Panc1 (cell line): ENCODE measurements at regions not wholly inside any gene's neighbourhood (a gene's known extent, or its start where the extent isn't known, plus 50 kb on each side); places are given as distances from the start of the nearest gene placed in this dataset.

Source experiments
- ATAC-seq: fragments of 200-7000 bp; cut with Tn5 transposase; 2 replicates; pipeline ENCODE4 v1.9.1; 2020; ENCODE audit warnings: mild to moderate bottlenecking, moderate library complexity
- BruUV-seq: library from RNA; stranded (reverse); fragments of 400-500 nt; replicated peaks from 2 replicates; lab custom pipeline; 2021; lab: Mats Ljungman, UMichigan
- CTCF ChIA-PET: fragments of 300-600 bp; sonication (Branson Sonifier 250); formaldehyde crosslinking; loops from one replicate; lab custom pipeline; 2022; ENCODE audit warnings: antibody characterized with exemption; lab: Charles Lee
- POLR2A ChIA-PET: fragments of 300-600 bp; sonication (Branson Sonifier 250); formaldehyde crosslinking; loops from one replicate; lab custom pipeline; 2022; ENCODE audit warnings: antibody characterized with exemption; lab: Charles Lee
- DNase-seq: peaks from one replicate; pipeline ENCODE4 v3.0.0-alpha.2; 2010; ENCODE audit warnings: low read depth, low spot score
- H3K27ac ChIP-seq: 2 replicates; pipeline ENCODE4 v1.5.1; 2011; ENCODE audit warnings: mild to moderate bottlenecking, low read length, inconsistent platforms
- H3K27me3 ChIP-seq: fragments of 200-500 bp; sonication (Bioruptor generic); 2 replicates; pipeline ENCODE4 v1.6.0; 2014; ENCODE audit warnings: low read length, inconsistent platforms; ENCODE audit not compliant: control insufficient read depth, insufficient read depth
- H3K36me3 ChIP-seq: fragments of 200-500 bp; sonication (Bioruptor generic); 2 replicates; pipeline ENCODE4 v1.5.1; 2014; ENCODE audit warnings: inconsistent platforms, mild to moderate bottlenecking, low read length, moderate library complexity; ENCODE audit not compliant: control insufficient read depth, insufficient read depth
- H3K4me1 ChIP-seq: 2 replicates; pipeline ENCODE4 v1.5.1; 2011; ENCODE audit warnings: inconsistent platforms, mild to moderate bottlenecking, low read length, moderate library complexity; ENCODE audit not compliant: control insufficient read depth, insufficient read depth
- H3K4me3 ChIP-seq, 2 experiments: 2 replicates each; pipeline ENCODE4 v1.5.1; 2011 to 2012; ENCODE audit warnings: low read depth in 2 of 2, low read length in 2 of 2, mild to moderate bottlenecking in 2 of 2, inconsistent platforms in 1 of 2, moderate library complexity in 1 of 2
- H3K9me3 ChIP-seq: fragments of 200-500 bp; sonication (Bioruptor generic); 2 replicates; pipeline ENCODE4 v1.5.1; 2014; ENCODE audit warnings: low read depth, mild to moderate bottlenecking, inconsistent platforms, low read length, moderate library complexity; ENCODE audit not compliant: control insufficient read depth, insufficient read depth
- POLR2AphosphoS5 ChIP-seq: IDR thresholded peaks from 2 replicates; pipeline ENCODE4 v1.6.1; 2012; ENCODE audit warnings: mild to moderate bottlenecking, low read depth, low read length, moderate library complexity
- SIN3A ChIP-seq: IDR thresholded peaks from 2 replicates; pipeline ENCODE4 v1.6.1; 2012; ENCODE audit warnings: low read depth, mild to moderate bottlenecking, low read length, moderate library complexity, borderline replicate concordance; ENCODE audit not compliant: insufficient read depth
- TCF7L2 ChIP-seq: IDR thresholded peaks from 2 replicates; pipeline ENCODE4 v1.6.1; 2011; ENCODE audit warnings: mild to moderate bottlenecking, low read depth, low read length, inconsistent platforms
- in situ Hi-C: cut with HindIII; loops from 2 replicates; pipeline ENCODE4 v1.10.0; 2016; ENCODE audit warnings: low sequenced_read_pairs, low pct_unique_long_range_greater_than_20kb
- intact Hi-C: fragments of 100-400 bp; cut with micrococcal nuclease; formaldehyde crosslinking; loops from one replicate; pipeline ENCODE4 v1.10.0; 2022; ENCODE audit not compliant: unreplicated experiment
- TF ChIP-seq, protein P1 (sequence below), 2 experiments: IDR thresholded peaks; 2 replicates each; pipeline ENCODE4 v1.6.1; 2011 to 2012; ENCODE audit warnings: low read depth in 2 of 2, control low read depth in 1 of 2, low read length in 1 of 2, mild to moderate bottlenecking in 1 of 2, moderate library complexity in 1 of 2; ENCODE audit not compliant: insufficient read depth in 1 of 2
- TF ChIP-seq, protein P2 (sequence below): fragments of 450-650 bp; IDR thresholded peaks from 2 replicates; pipeline ENCODE4 v1.5.1; 2017; ENCODE audit warnings: mild to moderate bottlenecking

DNA sequence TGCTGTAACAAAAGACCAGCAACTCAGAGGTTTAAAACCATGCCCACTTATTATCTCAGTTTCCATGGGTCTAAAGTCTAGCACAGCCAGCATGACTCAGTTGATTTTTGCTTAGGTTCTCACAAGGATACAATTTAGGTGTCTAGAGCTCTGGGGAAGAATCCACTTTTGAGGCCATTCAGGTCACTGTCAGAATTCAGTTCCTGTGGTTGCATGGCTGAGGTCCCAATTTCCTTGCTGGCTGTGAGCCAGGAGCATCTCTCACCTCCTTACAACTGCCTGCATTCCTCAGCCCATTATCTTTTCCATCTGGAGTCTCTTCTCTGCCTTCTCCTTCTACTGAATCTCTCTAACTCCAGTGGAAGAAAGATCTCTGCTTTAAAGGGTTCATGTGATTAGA is 240.5 kb upstream of the CFAP20DC start:
- DNase-seq, result no peak
- Histone ChIP-seq H3K27me3 (no peaks in the 10 kb centered on the region; the same call in 1 of the 2 replicates), H3K4me3 (no peak overlapping the region), H3K27ac (no peak overlapping the region), H3K36me3 (no peaks in the 10 kb centered on the region), H3K4me1 (no peaks in the 10 kb centered on the region), H3K9me3 (no peaks in the 10 kb centered on the region)
- in situ Hi-C loops (no loop called here), intact Hi-C loops (no loop called here)
- no peak for ATAC-seq
- ChIA-PET POLR2A (no interaction called here), CTCF (no interaction called here)
- BruUV-seq, result no TSS peak
- TF ChIP-seq SIN3A, result no peak
- TF ChIP-seq, protein P1, sequence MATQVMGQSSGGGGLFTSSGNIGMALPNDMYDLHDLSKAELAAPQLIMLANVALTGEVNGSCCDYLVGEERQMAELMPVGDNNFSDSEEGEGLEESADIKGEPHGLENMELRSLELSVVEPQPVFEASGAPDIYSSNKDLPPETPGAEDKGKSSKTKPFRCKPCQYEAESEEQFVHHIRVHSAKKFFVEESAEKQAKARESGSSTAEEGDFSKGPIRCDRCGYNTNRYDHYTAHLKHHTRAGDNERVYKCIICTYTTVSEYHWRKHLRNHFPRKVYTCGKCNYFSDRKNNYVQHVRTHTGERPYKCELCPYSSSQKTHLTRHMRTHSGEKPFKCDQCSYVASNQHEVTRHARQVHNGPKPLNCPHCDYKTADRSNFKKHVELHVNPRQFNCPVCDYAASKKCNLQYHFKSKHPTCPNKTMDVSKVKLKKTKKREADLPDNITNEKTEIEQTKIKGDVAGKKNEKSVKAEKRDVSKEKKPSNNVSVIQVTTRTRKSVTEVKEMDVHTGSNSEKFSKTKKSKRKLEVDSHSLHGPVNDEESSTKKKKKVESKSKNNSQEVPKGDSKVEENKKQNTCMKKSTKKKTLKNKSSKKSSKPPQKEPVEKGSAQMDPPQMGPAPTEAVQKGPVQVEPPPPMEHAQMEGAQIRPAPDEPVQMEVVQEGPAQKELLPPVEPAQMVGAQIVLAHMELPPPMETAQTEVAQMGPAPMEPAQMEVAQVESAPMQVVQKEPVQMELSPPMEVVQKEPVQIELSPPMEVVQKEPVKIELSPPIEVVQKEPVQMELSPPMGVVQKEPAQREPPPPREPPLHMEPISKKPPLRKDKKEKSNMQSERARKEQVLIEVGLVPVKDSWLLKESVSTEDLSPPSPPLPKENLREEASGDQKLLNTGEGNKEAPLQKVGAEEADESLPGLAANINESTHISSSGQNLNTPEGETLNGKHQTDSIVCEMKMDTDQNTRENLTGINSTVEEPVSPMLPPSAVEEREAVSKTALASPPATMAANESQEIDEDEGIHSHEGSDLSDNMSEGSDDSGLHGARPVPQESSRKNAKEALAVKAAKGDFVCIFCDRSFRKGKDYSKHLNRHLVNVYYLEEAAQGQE (IDR thresholded peaks at IDR 0.05; ENCODE audit: insufficient read depth in 1 of 2, low read depth in 2 of 2, low read length in 1 of 2), result no peak
- TF ChIP-seq, protein P2, sequence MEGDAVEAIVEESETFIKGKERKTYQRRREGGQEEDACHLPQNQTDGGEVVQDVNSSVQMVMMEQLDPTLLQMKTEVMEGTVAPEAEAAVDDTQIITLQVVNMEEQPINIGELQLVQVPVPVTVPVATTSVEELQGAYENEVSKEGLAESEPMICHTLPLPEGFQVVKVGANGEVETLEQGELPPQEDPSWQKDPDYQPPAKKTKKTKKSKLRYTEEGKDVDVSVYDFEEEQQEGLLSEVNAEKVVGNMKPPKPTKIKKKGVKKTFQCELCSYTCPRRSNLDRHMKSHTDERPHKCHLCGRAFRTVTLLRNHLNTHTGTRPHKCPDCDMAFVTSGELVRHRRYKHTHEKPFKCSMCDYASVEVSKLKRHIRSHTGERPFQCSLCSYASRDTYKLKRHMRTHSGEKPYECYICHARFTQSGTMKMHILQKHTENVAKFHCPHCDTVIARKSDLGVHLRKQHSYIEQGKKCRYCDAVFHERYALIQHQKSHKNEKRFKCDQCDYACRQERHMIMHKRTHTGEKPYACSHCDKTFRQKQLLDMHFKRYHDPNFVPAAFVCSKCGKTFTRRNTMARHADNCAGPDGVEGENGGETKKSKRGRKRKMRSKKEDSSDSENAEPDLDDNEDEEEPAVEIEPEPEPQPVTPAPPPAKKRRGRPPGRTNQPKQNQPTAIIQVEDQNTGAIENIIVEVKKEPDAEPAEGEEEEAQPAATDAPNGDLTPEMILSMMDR, result no peak
- TF ChIP-seq POLR2AphosphoS5, result no peak
- TF ChIP-seq TCF7L2, result no peak

DNA sequence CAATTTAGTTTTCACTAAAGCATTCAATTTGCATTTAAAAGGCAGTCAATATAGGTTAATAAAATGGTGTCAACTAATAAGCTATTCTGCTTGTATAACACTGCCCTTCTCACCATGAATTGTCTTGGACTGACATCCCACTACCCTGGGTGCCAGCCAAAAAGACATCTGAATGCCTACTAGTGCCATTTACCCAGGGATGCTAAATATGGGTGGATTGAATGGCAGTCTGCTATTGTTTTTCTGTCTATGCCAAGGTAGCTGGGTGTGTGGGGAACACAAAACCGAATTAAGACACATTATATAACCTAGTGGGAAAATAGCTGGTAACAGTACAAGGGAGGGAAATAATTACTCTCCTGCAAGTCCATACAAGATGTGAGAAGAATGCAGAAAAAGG is 240.0 kb upstream of the CFAP20DC start:
- POLR2A ChIA-PET, result no interaction called here
- in situ Hi-C loops, result no loop called here
- CTCF ChIA-PET, result no interaction called here
- Histone ChIP-seq H3K27me3 (no peaks in the 10 kb centered on the region; the same call in 1 of the 2 replicates), H3K4me1 (no peaks in the 10 kb centered on the region), H3K4me3 (no peak overlapping the region), H3K36me3 (no peaks in the 10 kb centered on the region), H3K27ac (no peak overlapping the region), H3K9me3 (no peaks in the 10 kb centered on the region)
- TF ChIP-seq POLR2AphosphoS5 (no peak), SIN3A (no peak), TCF7L2 (no peak)
- TF ChIP-seq, protein P1 (IDR thresholded peaks at IDR 0.05; ENCODE audit: insufficient read depth in 1 of 2, low read depth in 2 of 2, low read length in 1 of 2), result no peak
- DNase-seq, result no peak
- no TSS peak for BruUV-seq
- intact Hi-C loops, result no loop called here
- no peak for ATAC-seq
